Testis (tissue), 2 donors: ENCODE measurements at regions not wholly inside any gene's neighbourhood (a gene's known extent, or its start where the extent isn't known, plus 50 kb on each side); places are given as distances from the start of the nearest gene placed in this dataset.

ENCODE experiments used
- POLR2A ChIP-seq: fragments of 450-650 bp; IDR thresholded peaks from one replicate; pipeline ENCODE4 v1.6.1; 2017; ENCODE audit warnings: antibody characterized with exemption, mild to moderate bottlenecking, moderate library complexity
- TF ChIP-seq, protein P1 (sequence below), 3 experiments: fragments of 450-650 bp in 2 of 3; fragments of 200-600 bp in 1 of 3; sonication (generic) in 1 of 3; IDR thresholded peaks; one replicate each; pipeline ENCODE4 v1.5.1; 2016 to 2019; ENCODE audit warnings: antibody characterized with exemption in 3 of 3, mild to moderate bottlenecking in 2 of 3, moderate library complexity in 1 of 3

DNA sequence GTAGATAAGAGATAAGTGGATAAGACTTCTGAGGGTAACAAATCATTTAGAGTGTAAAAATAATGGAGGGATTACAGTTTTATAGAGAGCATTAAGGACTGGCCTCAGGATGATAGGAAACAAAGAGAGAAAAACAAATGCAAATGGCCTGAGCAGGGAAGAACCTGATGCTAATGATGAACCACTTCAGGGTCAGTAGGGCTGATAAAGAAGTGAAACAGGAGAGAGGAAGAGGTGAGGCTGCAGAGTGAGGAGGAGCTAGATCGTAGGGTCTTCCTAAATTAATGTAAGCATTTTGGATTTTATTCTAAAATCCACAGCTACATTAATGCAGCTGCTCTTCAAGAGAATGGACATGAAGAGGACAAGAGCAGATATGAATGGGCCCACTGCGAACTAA, 698.0 kb upstream of the MEF2C start:
- TF ChIP-seq, protein P1, sequence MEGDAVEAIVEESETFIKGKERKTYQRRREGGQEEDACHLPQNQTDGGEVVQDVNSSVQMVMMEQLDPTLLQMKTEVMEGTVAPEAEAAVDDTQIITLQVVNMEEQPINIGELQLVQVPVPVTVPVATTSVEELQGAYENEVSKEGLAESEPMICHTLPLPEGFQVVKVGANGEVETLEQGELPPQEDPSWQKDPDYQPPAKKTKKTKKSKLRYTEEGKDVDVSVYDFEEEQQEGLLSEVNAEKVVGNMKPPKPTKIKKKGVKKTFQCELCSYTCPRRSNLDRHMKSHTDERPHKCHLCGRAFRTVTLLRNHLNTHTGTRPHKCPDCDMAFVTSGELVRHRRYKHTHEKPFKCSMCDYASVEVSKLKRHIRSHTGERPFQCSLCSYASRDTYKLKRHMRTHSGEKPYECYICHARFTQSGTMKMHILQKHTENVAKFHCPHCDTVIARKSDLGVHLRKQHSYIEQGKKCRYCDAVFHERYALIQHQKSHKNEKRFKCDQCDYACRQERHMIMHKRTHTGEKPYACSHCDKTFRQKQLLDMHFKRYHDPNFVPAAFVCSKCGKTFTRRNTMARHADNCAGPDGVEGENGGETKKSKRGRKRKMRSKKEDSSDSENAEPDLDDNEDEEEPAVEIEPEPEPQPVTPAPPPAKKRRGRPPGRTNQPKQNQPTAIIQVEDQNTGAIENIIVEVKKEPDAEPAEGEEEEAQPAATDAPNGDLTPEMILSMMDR (IDR thresholded peaks at IDR 0.05) = no peak
- no peak for TF ChIP-seq POLR2A
